ENCODE measurements at regions not wholly inside any gene's neighbourhood (a gene's known extent, or its start where the extent isn't known, plus 50 kb on each side); places are given as distances from the start of the nearest gene placed in this dataset.
"Not testable (repeated sequence)": the region's sequence is repeated elsewhere in the genome, so short reads cannot be mapped to it uniquely, and the experiment has no call there.

DNA sequence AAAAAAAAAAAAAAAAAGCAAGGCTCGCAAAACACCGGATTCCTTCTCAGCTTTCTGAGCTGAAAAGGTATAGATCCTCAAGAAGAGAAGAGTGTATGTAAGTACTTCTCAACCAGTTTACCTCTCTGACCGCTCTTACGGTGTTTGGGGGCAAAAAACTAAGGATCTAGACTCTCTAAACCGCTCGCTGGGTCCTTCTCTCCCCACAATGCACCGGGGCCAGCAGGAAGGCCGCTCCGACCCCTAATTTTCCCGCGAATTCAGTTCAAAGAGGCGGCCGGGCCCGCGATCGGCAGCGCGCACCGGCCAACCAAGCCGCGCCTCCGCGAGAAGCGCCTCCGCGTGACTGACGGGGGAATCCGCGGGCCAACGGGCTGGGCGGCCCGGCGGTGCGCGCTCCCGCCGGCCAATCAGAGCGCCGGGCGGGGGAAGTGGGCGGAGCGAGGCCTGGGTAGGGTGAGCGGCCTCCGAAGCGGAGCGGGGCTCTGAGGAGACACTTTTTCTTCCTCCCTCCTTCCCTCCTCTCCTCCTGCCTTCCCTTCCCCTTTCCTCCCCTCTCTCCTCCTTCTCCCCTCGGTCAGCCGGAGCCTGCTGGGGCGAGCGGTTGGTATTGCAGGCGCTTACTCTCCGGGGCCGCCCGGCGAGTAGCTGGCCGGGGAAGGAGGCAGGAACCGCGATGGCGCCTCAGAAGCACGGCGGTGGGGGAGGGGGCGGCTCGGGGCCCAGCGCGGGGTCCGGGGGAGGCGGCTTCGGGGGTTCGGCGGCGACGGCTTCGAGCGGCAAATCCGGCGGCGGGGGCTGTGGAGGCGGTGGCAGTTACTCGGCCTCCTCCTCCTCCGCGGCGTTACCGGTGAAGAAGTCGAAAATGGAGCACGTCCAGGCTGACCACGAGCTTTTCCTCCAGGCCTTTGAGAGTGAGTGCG is 93.0 kb downstream of the CRLF3 start:
- POLR2A ChIA-PET; DNase-seq (ENCODE audit: low read depth, low spot score); CTCF ChIA-PET: not testable (repeated sequence)
- H3K4me3 ChIP-seq (ENCODE audit: low read depth, low read length) = peak overlapping the region; percentile 76

GRCh38 chr17:30730837-30731209 is 93.7 kb downstream of the CRLF3 start:
- CTCF ChIA-PET; DNase-seq (ENCODE audit: low read depth, low spot score); POLR2A ChIA-PET: not testable (repeated sequence)
- H3K4me3 ChIP-seq (ENCODE audit: low read depth, low read length) = peak overlapping the region; percentile 42; the same call in 1 of the 2 replicates

- H3K4me3 ChIP-seq (ENCODE audit: low read depth, low read length); CTCF ChIA-PET; POLR2A ChIA-PET; DNase-seq (ENCODE audit: low read depth, low spot score): not testable (repeated sequence)
Observed at GRCh38 chr17:30730171-30730836, 94.2 kb downstream of the CRLF3 start.

DNA sequence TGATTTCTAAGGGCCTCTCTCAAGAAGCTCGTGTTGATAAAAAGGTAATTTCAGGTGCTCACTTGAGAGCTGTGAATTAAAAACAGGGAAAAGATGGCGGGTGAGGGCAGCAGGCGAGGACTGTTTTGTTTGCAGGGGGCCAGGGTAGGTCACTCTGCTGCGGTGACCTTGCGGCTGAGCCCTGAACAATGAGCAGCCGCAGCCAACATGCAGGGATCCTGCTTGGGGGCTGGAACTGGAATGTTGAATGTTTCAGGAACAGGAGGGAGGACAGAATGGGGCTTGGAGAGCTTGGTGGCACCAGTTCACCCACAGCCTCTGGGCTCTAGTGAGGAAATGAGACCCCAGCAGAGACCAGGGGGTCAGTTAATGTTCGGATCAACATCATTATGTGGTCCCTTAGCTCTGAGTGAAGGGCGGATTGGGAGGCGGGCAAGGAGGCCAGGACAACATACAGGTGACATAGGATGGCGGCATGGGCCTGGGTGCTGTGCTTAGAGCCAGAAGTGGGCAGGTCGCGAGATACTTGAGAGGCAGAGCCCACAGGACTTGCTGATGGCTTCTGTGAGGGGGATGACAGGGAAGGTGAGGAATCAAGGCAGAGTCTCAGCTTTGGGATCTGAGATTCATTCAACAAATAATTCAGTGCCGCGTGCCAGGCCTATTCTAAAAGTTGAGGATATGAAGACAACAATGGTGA is 94.9 kb downstream of the CRLF3 start:
- H3K4me3 ChIP-seq (ENCODE audit: low read depth, low read length); DNase-seq (ENCODE audit: low read depth, low spot score); POLR2A ChIA-PET: not testable (repeated sequence)
- CTCF ChIA-PET = interaction anchor here (1.0 to 1.2 kb wide), 3 partner anchors 10 to 253 kb away, joined by 3 to 4 read pairs (median 4); partner anchors contain the start of gene GOSR1

GRCh38 chr17:30727517-30727916 is 97.0 kb downstream of the CRLF3 start:
- H3K4me3 ChIP-seq (ENCODE audit: low read depth, low read length); CTCF ChIA-PET; DNase-seq (ENCODE audit: low read depth, low spot score); POLR2A ChIA-PET: not testable (repeated sequence)

GRCh38 chr17:30726734-30727133 is 97.8 kb downstream of the CRLF3 start:
- H3K4me3 ChIP-seq (ENCODE audit: low read depth, low read length); POLR2A ChIA-PET; DNase-seq (ENCODE audit: low read depth, low spot score): not testable (repeated sequence)
- CTCF ChIA-PET = interaction anchor here (2.0 kb wide), 1 partner anchor 11 kb away, joined by 9 read pairs; no protein-coding TSS in a partner anchor

DNA sequence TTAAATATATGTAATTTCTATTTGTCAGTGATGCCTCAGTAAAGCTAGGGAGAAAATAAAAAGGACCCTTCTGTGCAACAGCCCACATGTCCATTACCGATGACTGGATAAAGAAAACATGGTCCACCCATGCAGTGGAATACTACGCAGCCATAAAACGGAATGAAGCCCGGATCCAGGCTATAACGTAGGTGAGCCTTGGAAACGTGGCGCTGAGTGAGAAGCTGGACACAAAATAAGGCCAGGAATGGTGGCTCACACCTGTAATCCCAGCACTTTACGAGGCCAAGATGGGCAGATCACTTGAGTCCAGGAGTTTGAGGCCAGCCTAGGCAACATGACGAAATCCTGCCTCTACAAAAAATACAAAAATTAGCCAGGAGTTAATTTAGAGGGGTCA is 98.2 kb downstream of the CRLF3 start:
- CTCF ChIA-PET = interaction anchor here (2.0 kb wide), 1 partner anchor 10 kb away, joined by 9 read pairs; no protein-coding TSS in a partner anchor
- DNase-seq (ENCODE audit: low read depth, low spot score); POLR2A ChIA-PET; H3K4me3 ChIP-seq (ENCODE audit: low read depth, low read length): not testable (repeated sequence)

DNA sequence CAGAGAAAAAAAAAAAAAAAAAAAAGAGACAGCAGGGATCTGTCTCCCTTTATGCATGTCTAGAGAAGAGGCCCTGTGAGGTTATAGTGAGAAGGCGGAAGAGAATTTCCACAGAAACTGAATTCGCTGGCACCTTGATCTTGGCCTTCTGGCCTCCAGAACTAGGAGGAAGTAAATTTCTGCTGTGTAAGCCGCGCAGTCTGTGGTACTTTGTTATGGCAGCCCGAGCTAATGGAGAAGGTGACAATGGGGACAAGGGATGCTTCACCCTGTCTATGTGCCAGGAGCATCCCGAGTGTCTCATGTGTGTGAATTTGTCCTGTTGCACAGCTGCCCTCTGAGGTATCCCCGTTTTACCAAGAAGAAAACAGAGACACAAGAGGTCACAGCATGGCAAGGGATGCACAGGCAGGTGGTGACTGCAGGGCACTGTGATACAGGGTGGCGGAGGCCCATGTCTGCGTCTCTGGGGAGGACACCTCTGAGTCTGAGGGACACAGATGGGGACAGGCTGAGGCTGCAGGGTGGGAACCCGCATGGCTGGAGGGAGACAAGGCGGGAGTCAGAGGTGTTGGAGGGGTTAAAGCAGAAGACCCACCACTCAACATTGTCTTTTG is 100.3 kb downstream of the CRLF3 start:
- H3K4me3 ChIP-seq (ENCODE audit: low read depth, low read length); POLR2A ChIA-PET; DNase-seq (ENCODE audit: low read depth, low spot score): not testable (repeated sequence)
- CTCF ChIA-PET = interaction anchor here (1.1 kb wide), 1 partner anchor 384 kb away, joined by 3 read pairs; no protein-coding TSS in a partner anchor

DNA sequence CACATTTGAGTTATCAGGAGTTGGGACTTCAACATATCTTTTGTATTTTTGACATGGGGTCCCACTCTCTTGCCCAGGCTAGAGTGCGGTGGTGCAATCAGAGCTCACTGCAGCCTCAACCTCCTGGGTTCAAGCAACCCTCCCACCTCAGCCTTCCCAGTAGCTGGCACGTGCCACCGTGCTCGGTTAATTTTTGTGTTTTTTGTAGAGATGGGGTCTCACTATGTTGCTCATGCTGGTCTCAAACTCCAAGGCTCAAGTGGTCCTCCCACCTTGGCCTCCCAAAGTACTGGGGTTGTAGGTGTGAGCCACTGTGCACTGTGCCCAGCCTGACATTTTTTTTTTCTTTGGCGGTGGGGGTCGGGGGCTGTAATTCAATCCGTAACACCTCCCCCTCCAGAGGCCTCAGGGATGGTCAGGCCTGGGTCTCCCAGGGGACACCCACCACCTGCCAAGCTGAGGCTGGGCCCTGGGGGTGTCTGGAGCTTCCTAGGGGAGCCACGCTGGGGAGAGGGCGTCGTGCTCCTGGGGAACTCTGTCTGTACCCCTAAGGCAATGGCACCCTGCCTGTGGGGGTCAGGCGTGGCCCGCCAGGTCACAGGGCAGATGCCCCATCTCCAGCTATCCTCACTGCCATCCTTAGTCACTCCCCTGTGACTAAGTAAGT is 102.2 kb downstream of the CRLF3 start:
- POLR2A ChIA-PET; H3K4me3 ChIP-seq (ENCODE audit: low read depth, low read length); DNase-seq (ENCODE audit: low read depth, low spot score); CTCF ChIA-PET: not testable (repeated sequence)

- H3K4me3 ChIP-seq (ENCODE audit: low read depth, low read length); POLR2A ChIA-PET; CTCF ChIA-PET: not testable (repeated sequence)
Observed at GRCh38 chr17:30720971-30721370, 103.5 kb downstream of the CRLF3 start.

GRCh38 chr17:30720013-30720471 is 104.5 kb downstream of the CRLF3 start:
- no peak overlapping the region for H3K4me3 ChIP-seq (ENCODE audit: low read depth, low read length)
- TF ChIP-seq CTCF (IDR thresholded peaks at IDR 0.05; ENCODE audit: insufficient read depth, low read length, missing control alignments) = no peak
- CTCF ChIA-PET = interaction anchor here (1.2 to 1.4 kb wide), 3 partner anchors 9 to 392 kb away, joined by 3 read pairs; no protein-coding TSS in a partner anchor
- POLR2A ChIA-PET = no interaction called here
- no peak for DNase-seq (ENCODE audit: low read depth, low spot score)

More at GRCh38 chr17:30720971-30721370, 103.5 kb downstream of the CRLF3 start:
- not testable (repeated sequence) for DNase-seq (ENCODE audit: low read depth, low spot score)

Data from AG04449 (cell line).